ENCODE measurements at regions not wholly inside any gene's neighbourhood (a gene's known extent, or its start where the extent isn't known, plus 50 kb on each side); places are given as distances from the start of the nearest gene placed in this dataset.

GRCh38 chrX:20740443-20740842 is 473.7 kb upstream of the RPS6KA3 start:
- DNase-seq (ENCODE audit: extremely low read depth in 1 of 4, low spot score in 3 of 4): no peak
- no peaks in the 10 kb centered on the region for H3K36me3 ChIP-seq (ENCODE audit: control insufficient read depth, insufficient read depth, low read length)
- no peak for TF ChIP-seq TEAD2 (tag; IDR thresholded peaks at IDR 0.05)
- TF ChIP-seq ZNF696 (CRISPR knock-in tag; conservative IDR thresholded peaks at IDR 0.05): no peak
- no peak for TF ChIP-seq DMBX1 (CRISPR knock-in tag; IDR thresholded peaks at IDR 0.05; ENCODE audit: borderline replicate concordance)
- no peak for TF ChIP-seq ADNP (tag; IDR thresholded peaks at IDR 0.05)
- TF ChIP-seq HNRNPH1 (optimal IDR thresholded peaks at IDR 0.05; ENCODE audit: low read depth, low read length): no peak
- TF ChIP-seq CHD7 (IDR thresholded peaks at IDR 0.05; ENCODE audit: low read depth, low read length): no peak
- no peak for TF ChIP-seq ZNF165 (CRISPR knock-in tag; IDR thresholded peaks at IDR 0.05; ENCODE audit: borderline replicate concordance)
- no peak for TF ChIP-seq HMG20B (CRISPR knock-in tag; IDR thresholded peaks at IDR 0.05)
- TF ChIP-seq CBFA2T3 (IDR thresholded peaks at IDR 0.05): no peak
- TF ChIP-seq ZNF239 (CRISPR knock-in tag; IDR thresholded peaks at IDR 0.05): no peak
- no peak for TF ChIP-seq ZNF551 (CRISPR knock-in tag; IDR thresholded peaks at IDR 0.05)
- no peak for TF ChIP-seq SIN3B (IDR thresholded peaks at IDR 0.05; ENCODE audit: low read depth)
- TF ChIP-seq GABPB2 (CRISPR knock-in tag; conservative IDR thresholded peaks at IDR 0.05): no peak
- TF ChIP-seq YBX1 (IDR thresholded peaks at IDR 0.05): no peak
- TF ChIP-seq MAFG (tag; conservative IDR thresholded peaks at IDR 0.05): no peak

More at GRCh38 chrX:20740443-20740842, 473.7 kb upstream of the RPS6KA3 start:
- CTCF ChIA-PET (ENCODE audit: low intra/inter-chr PET ratio): no interaction called here
- BruUV-seq (replicated peaks): no TSS peak
- Histone ChIP-seq H3K9me3 (replicated peaks; ENCODE audit: control insufficient read depth, insufficient read depth, low read depth, low read length) (no peaks in the 10 kb centered on the region), H3K4me3 (no peak overlapping the region), H3K79me2 (ENCODE audit: control insufficient read depth, insufficient read depth, low read length) (no peaks in the 10 kb centered on the region), H3K4me2 (ENCODE audit: insufficient read depth, low read length) (no peak overlapping the region), H3K27ac (ENCODE audit: extremely low read depth, low read depth, low read length) (no peak overlapping the region), H3K9ac (ENCODE audit: insufficient read depth in 1 of 2, low read depth in 2 of 2, low read length in 2 of 2) (no peak overlapping the region), H3K4me1 (replicated peaks in 1 of 2; ENCODE audit: control insufficient read depth in 2 of 2, insufficient read depth in 2 of 2, low read length in 2 of 2) (no peaks in the 10 kb centered on the region), H2AFZ (ENCODE audit: low read depth, low read length) (no peak overlapping the region), H4K20me1 (replicated peaks; ENCODE audit: control insufficient read depth, insufficient read depth, low read length) (no peaks in the 10 kb centered on the region), H3K9me1 (ENCODE audit: control insufficient read depth, insufficient read depth, low read length) (no peaks in the 10 kb centered on the region), H3K27me3 (ENCODE audit: control insufficient read depth in 2 of 2, insufficient read depth in 2 of 2, low read length in 2 of 2) (no peaks in the 10 kb centered on the region)
- intact Hi-C loops (cut with micrococcal nuclease): no loop called here
- WGBS (ENCODE audit: insufficient coverage, low coverage, missing lambda C conversion rate): 0% methylated on average over 1 of the region's 1 CpG
- POLR2A ChIA-PET: no interaction called here
- in situ Hi-C loops (cut with MboI): no loop called here
- FAIRE-seq: no peak
- no peak for ATAC-seq

Data from K562 (cell line).